Activated CD4-positive, alpha-beta T cell treated with anti-CD3 and anti-CD28 coated beads, Interleukin-2, amount 50 U/mL, for 48 hours (primary cell): ENCODE measurements at regions not wholly inside any gene's neighbourhood (a gene's known extent, or its start where the extent isn't known, plus 50 kb on each side); places are given as distances from the start of the nearest gene placed in this dataset.

Experiments
- DNase-seq, 2 experiments: peaks; one replicate each; pipeline ENCODE4 v3.0.0-alpha.2; 2020

GRCh38 chr12:73374360-73374759 is 1102.2 kb downstream of the TRHDE start:
- DNase-seq = no peak

GRCh38 chr12:73383584-73384222 is 1111.5 kb downstream of the TRHDE start:
- DNase-seq = no peak

GRCh38 chr12:73384592-73384991 is 1112.4 kb downstream of the TRHDE start:
- DNase-seq = no peak

- DNase-seq = no peak
Measured at GRCh38 chr12:73390261-73390660, 1118.1 kb downstream of the TRHDE start.

GRCh38 chr12:73413051-73413450 is 1124.6 kb upstream of the ATXN7L3B start:
- no peak for DNase-seq

GRCh38 chr12:73413974-73414373 is 1123.7 kb upstream of the ATXN7L3B start:
- DNase-seq = no peak

GRCh38 chr12:73414926-73415325 is 1122.7 kb upstream of the ATXN7L3B start:
- no peak for DNase-seq

- no peak for DNase-seq
Measured at GRCh38 chr12:73418541-73418940, 1119.1 kb upstream of the ATXN7L3B start.

GRCh38 chr12:73421832-73422231 is 1115.8 kb upstream of the ATXN7L3B start:
- no peak for DNase-seq

GRCh38 chr12:73424484-73424883 is 1113.2 kb upstream of the ATXN7L3B start:
- DNase-seq = no peak

GRCh38 chr12:73445658-73446324 is 1091.8 kb upstream of the ATXN7L3B start:
- no peak for DNase-seq

GRCh38 chr12:73452672-73453469 is 1084.8 kb upstream of the ATXN7L3B start:
- no peak for DNase-seq

GRCh38 chr12:73460212-73460611 is 1077.4 kb upstream of the ATXN7L3B start:
- no peak for DNase-seq

GRCh38 chr12:73465106-73465505 is 1072.5 kb upstream of the ATXN7L3B start:
- DNase-seq = no peak

- DNase-seq = no peak
Measured at GRCh38 chr12:73486256-73486655, 1051.4 kb upstream of the ATXN7L3B start.

- no peak for DNase-seq
Measured at GRCh38 chr12:73506611-73507010, 1031.0 kb upstream of the ATXN7L3B start.

GRCh38 chr12:73514672-73515071 is 1023.0 kb upstream of the ATXN7L3B start:
- no peak for DNase-seq

- DNase-seq = no peak
Measured at GRCh38 chr12:73517859-73518258, 1019.8 kb upstream of the ATXN7L3B start.

GRCh38 chr12:73529231-73529630 is 1008.4 kb upstream of the ATXN7L3B start:
- DNase-seq = no peak

- DNase-seq = no peak
Measured at GRCh38 chr12:73529954-73530353, 1007.7 kb upstream of the ATXN7L3B start.

- DNase-seq = no peak
Measured at GRCh38 chr12:73531752-73532151, 1005.9 kb upstream of the ATXN7L3B start.

GRCh38 chr12:73547421-73547820 is 990.2 kb upstream of the ATXN7L3B start:
- DNase-seq = no peak

GRCh38 chr12:73585136-73585535 is 952.5 kb upstream of the ATXN7L3B start:
- DNase-seq = no peak

- no peak for DNase-seq
Measured at GRCh38 chr12:73589220-73589619, 948.4 kb upstream of the ATXN7L3B start.
